GM12872 (cell line): ENCODE measurements at regions not wholly inside any gene's neighbourhood (a gene's known extent, or its start where the extent isn't known, plus 50 kb on each side); places are given as distances from the start of the nearest gene placed in this dataset.

Experiments used
- CTCF ChIP-seq: IDR thresholded peaks from 3 replicates; pipeline ENCODE4 v1.5.1; 2011; ENCODE audit warnings: low read depth, mild to moderate bottlenecking, low read length, moderate library complexity; ENCODE audit not compliant: insufficient read depth

GRCh38 chr3:8324747-8325146 is 176.9 kb upstream of the LMCD1 start:
- peak; percentile 73 for TF ChIP-seq CTCF

GRCh38 chr3:8325306-8325705 is 176.3 kb upstream of the LMCD1 start:
- TF ChIP-seq CTCF = no peak

- no peak for TF ChIP-seq CTCF
These were observed 173.9 kb upstream of the LMCD1 start for GRCh38 chr3:8327739-8328138.

- TF ChIP-seq CTCF = no peak
These were observed 172.7 kb upstream of the LMCD1 start for GRCh38 chr3:8328967-8329366.

- no peak for TF ChIP-seq CTCF
These were observed 172.0 kb upstream of the LMCD1 start for GRCh38 chr3:8329598-8329997.

- TF ChIP-seq CTCF = peak; percentile 54; the same call in 2 of the 3 replicates
These were observed 165.2 kb upstream of the LMCD1 start for GRCh38 chr3:8336456-8336855.

- no peak for TF ChIP-seq CTCF
These were observed 163.2 kb upstream of the LMCD1 start for GRCh38 chr3:8338424-8338823.

- TF ChIP-seq CTCF = no peak
These were observed 159.8 kb upstream of the LMCD1 start for GRCh38 chr3:8341821-8342247.
